Spleen (tissue), 11 donors: ENCODE measurements at regions not wholly inside any gene's neighbourhood (a gene's known extent, or its start where the extent isn't known, plus 50 kb on each side); places are given as distances from the start of the nearest gene placed in this dataset.

Source experiments
- DNase-seq: peaks from one replicate; pipeline ENCODE4 v3.0.0-alpha.2; 2020
- H3K27ac ChIP-seq, 8 donors: fragments of 200-600 bp; sonication (generic) in 7 of 8; 1 replicate in 4 of 8; 2 replicates in 4 of 8; pipeline versions ENCODE4 v1.5.0 to v1.8.0; 2016 to 2021; ENCODE audit warnings: inconsistent platforms in 4 of 8, mild to moderate bottlenecking in 4 of 8, moderate library complexity in 1 of 8
- H3K27me3 ChIP-seq, 7 donors: fragments of 200-600 bp; sonication (generic) in 6 of 7; replicated peaks in 1 of 7; 1 replicate in 4 of 7; 2 replicates in 3 of 7; pipeline versions ENCODE4 v1.5.0 to v1.8.0; 2016 to 2021; ENCODE audit warnings: inconsistent platforms in 3 of 7, mild to moderate bottlenecking in 1 of 7
- H3K36me3 ChIP-seq, 6 donors: fragments of 200-600 bp; sonication (generic) in 5 of 6; 1 replicate in 4 of 6; 2 replicates in 2 of 6; pipeline versions ENCODE4 v1.5.0 to v1.8.0; 2016 to 2021; ENCODE audit warnings: inconsistent platforms in 2 of 6
- H3K4me1 ChIP-seq, 6 donors: fragments of 200-600 bp; sonication (generic) in 5 of 6; 1 replicate in 3 of 6; 2 replicates in 3 of 6; pipeline versions ENCODE4 v1.5.0 to v1.8.0; 2016 to 2021; ENCODE audit warnings: inconsistent platforms in 3 of 6
- H3K4me3 ChIP-seq, 8 donors: fragments of 200-600 bp; sonication (generic) in 7 of 8; 1 replicate in 4 of 8; 2 replicates in 4 of 8; pipeline versions ENCODE4 v1.5.0 to v1.8.0; 2016 to 2021; ENCODE audit warnings: inconsistent platforms in 4 of 8, mild to moderate bottlenecking in 4 of 8, moderate library complexity in 2 of 8
- H3K9me3 ChIP-seq, 8 donors: fragments of 200-600 bp; sonication (generic) in 7 of 8; 1 replicate in 4 of 8; 2 replicates in 4 of 8; pipeline versions ENCODE4 v1.5.0 to v1.8.0; 2016 to 2021; ENCODE audit warnings: inconsistent platforms in 4 of 8
- POLR2A ChIP-seq, 3 donors: fragments of 450-650 bp; IDR thresholded peaks; one replicate each; pipeline ENCODE4 v1.5.1; 2017; ENCODE audit warnings: antibody characterized with exemption in 3 of 3, mild to moderate bottlenecking in 1 of 3
- POLR2AphosphoS5 ChIP-seq, 3 donors: sonication (generic); formaldehyde crosslinking; IDR thresholded peaks; one replicate each; pipeline ENCODE4 v1.5.1; 2017; ENCODE audit warnings: antibody characterized with exemption in 3 of 3
- WGBS, 5 donors: extraction: QIAGEN DNeasy Blood & Tissue Kit in 3 of 5; methylation state at CpG; one replicate each; pipeline versions ENCODE4 v1.1.5 to v1.1.7; 2013 to 2018; 5-methylcytosine and 5-hydroxymethylcytosine counted together
- intact Hi-C: fragments of 100-400 bp; cut with DNase I; formaldehyde crosslinking; loops from one replicate; pipeline ENCODE4 v1.15.0; 2023; ENCODE audit warnings: low total_unique reads
- TF ChIP-seq, protein P1 (sequence below), 11 experiments: fragments of 200-600 bp in 7 of 11; fragments of 450-650 bp in 4 of 11; sonication (generic) in 4 of 11; IDR thresholded peaks in 8 of 11; conservative IDR thresholded peaks in 3 of 11; 1 replicate in 7 of 11; 2 replicates in 4 of 11; pipeline versions ENCODE4 v1.4.0 to v1.8.0; 2016 to 2021; ENCODE audit warnings: antibody characterized with exemption in 11 of 11, inconsistent platforms in 4 of 11, mild to moderate bottlenecking in 1 of 11
- donor health status: healthy with polysubstance abuse.
- donor health status: DM: no; HTN: no; CAD: no; lungs with moderate emphysema.
- donor health status: DM: no; HTN: no; CAD: no.
- donor health status: Bipolar disorder and iron deficiency.
- donor health status: healthy.
- donor health status: DM: no; HTN: no; CAD: no.
- donor health status: DM: yes; HTN: yes; CAD: no.

DNA sequence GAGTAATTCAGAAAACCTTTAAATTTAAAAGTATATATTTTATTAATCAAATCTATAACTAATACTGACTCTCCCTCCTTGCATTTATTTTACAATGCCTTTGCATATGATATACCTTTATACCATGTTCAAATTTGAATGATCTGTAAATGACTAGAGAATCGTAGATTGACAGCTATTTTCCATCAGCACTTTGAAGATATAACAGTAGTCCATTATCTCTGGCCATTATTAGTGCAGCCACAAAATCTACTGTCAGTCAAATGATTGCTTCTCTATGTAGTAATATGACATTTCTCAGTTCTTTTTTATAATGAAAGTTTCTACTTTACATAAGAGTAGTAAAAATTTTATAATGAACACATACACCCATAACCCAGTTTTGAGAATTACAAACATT, 1054.8 kb upstream of the B3GALT2 start:
- WGBS, 5 donors = 73 to 96% (median 85%) methylated on average over 1 of the region's 1 CpG
- DNase-seq = no peak
- no peak overlapping the region for H3K4me3 ChIP-seq
- no peaks in the 10 kb centered on the region for H3K4me1 ChIP-seq
- TF ChIP-seq POLR2A (IDR thresholded peaks at IDR 0.05) (no peak), POLR2AphosphoS5 (IDR thresholded peaks at IDR 0.05) (no peak)
- TF ChIP-seq, protein P1, sequence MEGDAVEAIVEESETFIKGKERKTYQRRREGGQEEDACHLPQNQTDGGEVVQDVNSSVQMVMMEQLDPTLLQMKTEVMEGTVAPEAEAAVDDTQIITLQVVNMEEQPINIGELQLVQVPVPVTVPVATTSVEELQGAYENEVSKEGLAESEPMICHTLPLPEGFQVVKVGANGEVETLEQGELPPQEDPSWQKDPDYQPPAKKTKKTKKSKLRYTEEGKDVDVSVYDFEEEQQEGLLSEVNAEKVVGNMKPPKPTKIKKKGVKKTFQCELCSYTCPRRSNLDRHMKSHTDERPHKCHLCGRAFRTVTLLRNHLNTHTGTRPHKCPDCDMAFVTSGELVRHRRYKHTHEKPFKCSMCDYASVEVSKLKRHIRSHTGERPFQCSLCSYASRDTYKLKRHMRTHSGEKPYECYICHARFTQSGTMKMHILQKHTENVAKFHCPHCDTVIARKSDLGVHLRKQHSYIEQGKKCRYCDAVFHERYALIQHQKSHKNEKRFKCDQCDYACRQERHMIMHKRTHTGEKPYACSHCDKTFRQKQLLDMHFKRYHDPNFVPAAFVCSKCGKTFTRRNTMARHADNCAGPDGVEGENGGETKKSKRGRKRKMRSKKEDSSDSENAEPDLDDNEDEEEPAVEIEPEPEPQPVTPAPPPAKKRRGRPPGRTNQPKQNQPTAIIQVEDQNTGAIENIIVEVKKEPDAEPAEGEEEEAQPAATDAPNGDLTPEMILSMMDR (IDR thresholded peaks at IDR 0.05 in 8 of 11, conservative IDR thresholded peaks at IDR 0.05 in 3 of 11) = no peak
- no peaks in the 10 kb centered on the region for H3K9me3 ChIP-seq
- intact Hi-C loops = no loop called here
- no peaks in the 10 kb centered on the region for H3K27me3 ChIP-seq
- no peak overlapping the region for H3K27ac ChIP-seq
- H3K36me3 ChIP-seq = no peaks in the 10 kb centered on the region

DNA sequence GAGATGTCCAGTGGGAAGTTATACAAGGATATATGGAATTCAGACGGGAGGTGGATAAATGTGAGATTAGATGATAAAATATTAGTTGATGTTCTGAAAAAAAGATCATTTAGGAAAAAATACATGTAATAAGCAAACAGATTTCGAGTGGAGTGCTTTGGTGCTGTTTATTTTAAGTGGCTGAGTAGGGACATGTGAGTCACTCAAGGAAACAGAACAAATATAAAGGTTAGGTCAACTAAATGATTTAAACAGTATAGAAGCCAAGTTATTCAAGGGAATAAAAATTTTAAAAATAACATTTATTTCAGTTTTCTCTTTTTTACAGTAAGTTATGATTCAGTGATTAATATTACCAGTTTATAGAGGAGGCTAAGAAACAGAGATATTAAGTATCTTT, 1046.7 kb upstream of the B3GALT2 start:
- WGBS, 5 donors = 51 to 81% (median 79%) methylated on average over 2 of the region's 2 CpGs
- Histone ChIP-seq H3K9me3 (peaks cover 0 to 13% (median 4%) of the 10 kb centered on the region in 8 donors), H3K27me3 (peaks cover 0 to 13% (median 0%) of the 10 kb centered on the region in 7 donors), H3K36me3 (no peaks in the 10 kb centered on the region), H3K4me1 (no peaks in the 10 kb centered on the region), H3K27ac (no peak overlapping the region), H3K4me3 (no peak overlapping the region)
- DNase-seq = no peak
- TF ChIP-seq POLR2AphosphoS5 (IDR thresholded peaks at IDR 0.05) (no peak), POLR2A (IDR thresholded peaks at IDR 0.05) (no peak)
- TF ChIP-seq, protein P1 (IDR thresholded peaks at IDR 0.05 in 8 of 11, conservative IDR thresholded peaks at IDR 0.05 in 3 of 11) = no peak
- intact Hi-C loops = no loop called here

DNA sequence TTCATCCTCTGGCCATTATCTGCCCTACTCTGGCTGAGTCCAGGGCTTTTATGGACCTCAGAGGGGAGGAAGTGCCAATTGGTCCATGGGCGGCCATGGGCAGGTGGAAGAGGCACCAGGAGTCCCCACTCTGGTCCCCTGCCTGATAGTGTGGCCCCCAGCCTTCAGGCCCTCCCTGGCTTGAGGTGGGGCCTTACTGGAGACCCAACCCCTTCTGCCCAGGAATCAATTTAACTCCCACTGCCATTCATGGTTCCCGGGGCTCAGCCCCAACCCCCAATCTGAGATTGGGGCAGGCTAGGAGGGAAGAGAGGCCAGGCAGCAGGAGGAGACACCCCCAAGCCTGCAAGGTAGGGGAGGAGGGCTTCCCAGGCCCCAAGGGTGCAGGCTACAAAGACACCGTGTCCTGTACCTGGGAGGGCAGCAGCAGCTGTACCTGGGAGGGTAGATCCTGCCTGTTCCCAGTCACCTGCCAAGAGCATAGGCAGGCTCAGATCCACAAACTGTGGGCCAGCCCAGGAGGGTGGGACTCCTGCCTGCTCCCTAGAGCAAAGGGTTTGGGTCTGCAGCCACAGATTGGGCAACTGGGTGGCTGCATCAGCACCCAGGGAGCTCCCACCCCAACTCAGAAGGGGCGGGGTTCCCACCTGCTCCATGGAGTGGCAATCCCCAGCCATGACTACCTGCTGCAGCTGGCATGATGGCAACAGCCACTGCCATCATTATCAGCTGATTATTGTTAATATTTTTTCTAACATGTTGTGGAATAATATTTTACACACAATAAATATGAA, 1044.1 kb upstream of the B3GALT2 start:
- TF ChIP-seq POLR2AphosphoS5 (IDR thresholded peaks at IDR 0.05) = no peak
- TF ChIP-seq, protein P1 (IDR thresholded peaks at IDR 0.05 in 8 of 11, conservative IDR thresholded peaks at IDR 0.05 in 3 of 11) = no peak
- DNase-seq = peak; percentile 51
- Histone ChIP-seq H3K27me3 (peaks cover 0 to 13% (median 0%) of the 10 kb centered on the region in 7 donors), H3K36me3 (no peaks in the 10 kb centered on the region), H3K4me3 (no peak overlapping the region), H3K9me3 (peaks cover 0 to 13% (median 4%) of the 10 kb centered on the region in 8 donors), H3K4me1 (peaks cover 0 to 9% (median 3%) of the 10 kb centered on the region in 6 donors), H3K27ac (no peak overlapping the region)
- intact Hi-C loops = no loop called here
- WGBS, 5 donors = 83 to 97% (median 92%) methylated on average over 4 of the region's 4 CpGs

DNA sequence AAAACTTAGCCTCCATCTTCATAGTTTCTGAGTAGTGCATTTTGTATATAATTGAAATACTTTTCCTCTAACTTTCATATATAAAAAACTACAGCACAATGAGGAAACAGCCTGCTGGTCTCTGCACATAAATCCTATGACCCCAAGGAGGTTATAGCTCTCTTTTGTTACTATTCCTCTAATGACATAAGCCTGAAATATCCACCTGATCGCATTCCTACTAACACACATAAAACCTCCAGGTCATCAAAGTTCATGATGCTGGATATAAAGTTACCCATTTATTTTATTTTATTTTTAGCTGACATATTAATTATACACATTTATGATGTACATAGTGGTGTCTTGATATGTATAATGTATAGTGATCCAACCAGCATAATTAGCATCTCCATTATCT, 1042.0 kb upstream of the B3GALT2 start:
- TF ChIP-seq POLR2AphosphoS5 (IDR thresholded peaks at IDR 0.05) (no peak), POLR2A (IDR thresholded peaks at IDR 0.05) (no peak)
- TF ChIP-seq, protein P1 (IDR thresholded peaks at IDR 0.05 in 8 of 11, conservative IDR thresholded peaks at IDR 0.05 in 3 of 11) = no peak
- peaks cover 0 to 16% (median 0%) of the 10 kb centered on the region in 7 donors for H3K27me3 ChIP-seq
- no peaks in the 10 kb centered on the region for H3K36me3 ChIP-seq
- intact Hi-C loops = no loop called here
- 91 to 100% (median 94%) methylated on average over 1 of the region's 1 CpG for WGBS, 5 donors
- no peak overlapping the region for H3K4me3 ChIP-seq
- H3K4me1 ChIP-seq = peaks cover 0 to 14% (median 4%) of the 10 kb centered on the region in 6 donors
- no peak for DNase-seq
- no peak overlapping the region for H3K27ac ChIP-seq
- peaks cover 0 to 13% (median 4%) of the 10 kb centered on the region in 8 donors for H3K9me3 ChIP-seq
